ENCODE measurements at regions not wholly inside any gene's neighbourhood (a gene's known extent, or its start where the extent isn't known, plus 50 kb on each side); places are given as distances from the start of the nearest gene placed in this dataset.

DNA sequence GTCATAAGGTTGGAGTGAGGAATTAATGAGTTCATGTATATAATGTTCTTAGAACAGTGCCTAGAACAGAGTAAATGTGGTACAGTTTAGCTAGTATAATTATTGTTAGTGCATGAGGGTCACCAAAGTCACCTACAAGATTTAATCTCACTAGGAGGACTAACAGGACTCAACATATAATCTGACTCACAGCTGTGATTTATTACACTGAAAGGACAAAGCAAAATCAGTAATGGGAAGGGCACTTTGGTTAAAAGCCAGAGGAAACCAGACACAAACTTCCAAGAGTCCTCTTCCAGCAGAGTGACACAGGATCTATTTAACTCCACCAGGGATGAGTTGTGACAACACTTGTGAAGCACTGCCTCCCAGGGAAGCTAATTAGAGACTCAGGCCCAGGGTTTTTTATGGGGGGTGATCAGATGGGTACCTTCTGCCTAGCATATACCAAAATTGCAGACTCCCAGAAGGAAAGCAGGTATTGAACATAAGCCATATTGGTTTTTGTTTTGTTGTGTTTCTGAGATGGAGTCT, 341.2 kb upstream of the DACH1 start:
- Histone ChIP-seq H3K27me3 (ENCODE audit: control insufficient read depth, insufficient read depth, low read length) (no peaks in the 10 kb centered on the region), H3K4me3 (ENCODE audit: low read depth, low read length) (no peak overlapping the region), H3K9me3 (ENCODE audit: control insufficient read depth, insufficient read depth, low read length) (no peaks in the 10 kb centered on the region), H3K4me1 (ENCODE audit: control insufficient read depth, insufficient read depth, low read length) (no peaks in the 10 kb centered on the region), H3K36me3 (ENCODE audit: control insufficient read depth, insufficient read depth, low read length) (no peaks in the 10 kb centered on the region), H3K27ac (ENCODE audit: low read depth, low read length) (no peak overlapping the region)
- DNase-seq (ENCODE audit: low read depth in 4 of 6, low spot score in 6 of 6), result no peak

DNA sequence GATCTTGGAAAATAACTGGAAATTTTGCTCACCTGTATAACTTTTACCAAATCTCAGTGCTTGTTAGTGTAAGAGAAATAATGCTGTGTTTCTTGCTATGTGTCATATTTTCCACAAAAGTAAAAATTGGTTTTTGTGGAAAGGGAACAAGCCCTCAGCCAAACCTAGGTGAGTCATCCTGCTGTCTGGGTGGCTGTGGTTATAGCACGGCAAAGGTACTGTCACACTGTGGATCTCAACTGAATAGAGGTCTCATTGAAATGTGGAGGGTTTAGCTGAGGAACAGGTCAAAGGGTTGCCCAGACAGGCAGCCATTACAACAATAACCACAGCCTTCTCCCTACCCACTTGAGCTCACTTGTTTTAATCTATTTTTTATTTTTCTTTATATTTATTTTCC, 338.8 kb upstream of the DACH1 start:
- H3K4me1 ChIP-seq (ENCODE audit: control insufficient read depth, insufficient read depth, low read length), result no peaks in the 10 kb centered on the region
- no peaks in the 10 kb centered on the region for H3K36me3 ChIP-seq (ENCODE audit: control insufficient read depth, insufficient read depth, low read length)
- no peaks in the 10 kb centered on the region for H3K27me3 ChIP-seq (ENCODE audit: control insufficient read depth, insufficient read depth, low read length)
- no peak overlapping the region for H3K27ac ChIP-seq (ENCODE audit: low read depth, low read length)
- H3K4me3 ChIP-seq (ENCODE audit: low read depth, low read length), result no peak overlapping the region
- no CpG with 5 or more reads among the region's 1 CpG for WGBS (ENCODE audit: insufficient coverage)
- DNase-seq (ENCODE audit: low read depth in 4 of 6, low spot score in 6 of 6), result no peak
- no peaks in the 10 kb centered on the region for H3K9me3 ChIP-seq (ENCODE audit: control insufficient read depth, insufficient read depth, low read length)

- H3K36me3 ChIP-seq (ENCODE audit: control insufficient read depth, insufficient read depth, low read length), result no peaks in the 10 kb centered on the region
- no peak for DNase-seq (ENCODE audit: low read depth in 4 of 6, low spot score in 6 of 6)
- WGBS (ENCODE audit: insufficient coverage), result no CpG with 5 or more reads among the region's 2 CpGs
Observed at GRCh38 chr13:72204291-72204690, 337.3 kb upstream of the DACH1 start.

DNA sequence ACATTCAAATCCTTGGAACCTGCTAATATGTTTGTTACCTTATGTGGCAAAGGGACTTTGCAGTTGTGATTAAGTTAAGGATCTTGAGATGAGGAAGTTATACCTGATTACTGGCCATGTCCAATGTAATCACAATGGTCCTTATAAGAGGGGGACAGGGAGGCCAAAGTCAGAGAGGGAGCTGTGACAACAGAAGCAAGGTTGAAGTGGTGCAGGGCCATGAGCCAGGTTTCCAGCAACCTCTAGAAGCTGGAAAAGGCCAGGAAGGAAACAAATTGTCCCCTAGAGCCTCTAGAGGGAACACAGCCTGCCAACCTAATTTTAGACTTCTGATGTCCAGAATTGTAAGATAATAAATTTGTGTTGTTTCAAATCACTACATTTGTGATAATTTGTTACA, 334.7 kb upstream of the DACH1 start:
- no peaks in the 10 kb centered on the region for H3K27me3 ChIP-seq (ENCODE audit: control insufficient read depth, insufficient read depth, low read length)
- H3K36me3 ChIP-seq (ENCODE audit: control insufficient read depth, insufficient read depth, low read length), result no peaks in the 10 kb centered on the region
- DNase-seq (ENCODE audit: low read depth in 4 of 6, low spot score in 6 of 6), result no peak
- no peaks in the 10 kb centered on the region for H3K9me3 ChIP-seq (ENCODE audit: control insufficient read depth, insufficient read depth, low read length)
- no peak overlapping the region for H3K27ac ChIP-seq (ENCODE audit: low read depth, low read length)
- H3K4me1 ChIP-seq (ENCODE audit: control insufficient read depth, insufficient read depth, low read length), result no peaks in the 10 kb centered on the region
- H3K4me3 ChIP-seq (ENCODE audit: low read depth, low read length), result no peak overlapping the region

More at GRCh38 chr13:72204291-72204690, 337.3 kb upstream of the DACH1 start:
- Histone ChIP-seq H3K9me3 (ENCODE audit: control insufficient read depth, insufficient read depth, low read length) (no peaks in the 10 kb centered on the region), H3K4me3 (ENCODE audit: low read depth, low read length) (no peak overlapping the region), H3K4me1 (ENCODE audit: control insufficient read depth, insufficient read depth, low read length) (no peaks in the 10 kb centered on the region), H3K27me3 (ENCODE audit: control insufficient read depth, insufficient read depth, low read length) (no peaks in the 10 kb centered on the region), H3K27ac (ENCODE audit: low read depth, low read length) (no peak overlapping the region)

DNA sequence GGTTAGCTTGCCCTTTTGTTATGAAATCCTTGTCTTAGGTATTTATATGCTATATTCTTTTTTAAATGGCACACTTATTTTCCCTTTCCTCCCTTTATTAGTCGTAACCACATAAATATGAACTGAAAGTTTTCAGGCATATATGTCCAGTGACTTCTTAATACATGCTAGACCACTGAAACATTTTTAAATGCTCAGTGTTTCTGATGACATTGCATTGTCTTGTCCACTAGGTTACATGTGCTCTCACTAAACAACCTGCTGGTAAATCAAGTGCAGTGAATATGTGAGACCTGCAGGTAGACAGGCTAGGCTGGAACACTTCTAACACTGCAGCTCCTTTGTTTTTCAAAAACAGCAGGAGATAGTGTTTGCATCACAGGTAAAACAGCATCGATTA, 332.6 kb upstream of the DACH1 start:
- Histone ChIP-seq H3K27me3 (ENCODE audit: control insufficient read depth, insufficient read depth, low read length) (no peaks in the 10 kb centered on the region), H3K27ac (ENCODE audit: low read depth, low read length) (no peak overlapping the region), H3K36me3 (ENCODE audit: control insufficient read depth, insufficient read depth, low read length) (no peaks in the 10 kb centered on the region), H3K9me3 (ENCODE audit: control insufficient read depth, insufficient read depth, low read length) (no peaks in the 10 kb centered on the region), H3K4me3 (ENCODE audit: low read depth, low read length) (no peak overlapping the region), H3K4me1 (ENCODE audit: control insufficient read depth, insufficient read depth, low read length) (no peaks in the 10 kb centered on the region)
- peak in 1 of 6 donors; percentile 32 for DNase-seq (ENCODE audit: low read depth in 4 of 6, low spot score in 6 of 6)
- WGBS (ENCODE audit: insufficient coverage), result no CpG with 5 or more reads among the region's 2 CpGs

DNA sequence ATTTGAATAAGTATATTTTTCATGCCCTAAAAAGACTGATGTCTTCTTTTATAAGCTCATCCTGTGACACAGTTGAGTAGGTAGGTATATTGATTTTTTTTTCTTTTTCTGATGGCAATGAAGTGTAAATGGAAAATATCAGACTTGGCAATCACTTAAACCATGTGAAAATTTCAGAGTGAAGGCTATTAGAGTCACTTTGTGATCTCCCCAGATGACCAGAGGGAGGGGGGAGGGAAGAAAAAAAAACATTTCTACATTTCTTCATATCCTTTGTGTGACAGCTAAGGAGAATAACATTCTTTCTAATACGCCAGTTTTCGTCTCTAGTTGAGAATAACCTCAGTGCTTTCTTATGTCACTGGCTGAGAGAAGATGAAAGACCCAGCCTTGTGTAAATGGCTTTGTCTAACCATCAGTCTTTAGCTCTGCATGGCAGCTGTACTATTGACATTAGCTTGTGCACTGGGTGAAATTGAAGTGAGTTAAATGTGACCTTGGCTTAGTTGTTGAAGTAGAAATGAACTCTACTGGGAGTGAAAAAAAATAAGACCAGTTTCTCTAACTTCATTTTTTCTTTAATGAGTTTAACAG, 332.1 kb upstream of the DACH1 start:
- DNase-seq (ENCODE audit: low read depth in 4 of 6, low spot score in 6 of 6), result peak in 2 of 6 donors; percentile 10 to 74
- H3K27ac ChIP-seq (ENCODE audit: low read depth, low read length), result no peak overlapping the region
- H3K27me3 ChIP-seq (ENCODE audit: control insufficient read depth, insufficient read depth, low read length), result no peaks in the 10 kb centered on the region
- H3K36me3 ChIP-seq (ENCODE audit: control insufficient read depth, insufficient read depth, low read length), result no peaks in the 10 kb centered on the region
- H3K9me3 ChIP-seq (ENCODE audit: control insufficient read depth, insufficient read depth, low read length), result no peaks in the 10 kb centered on the region
- WGBS (ENCODE audit: insufficient coverage), result no CpG with 5 or more reads among the region's 2 CpGs
- H3K4me3 ChIP-seq (ENCODE audit: low read depth, low read length), result no peak overlapping the region
- H3K4me1 ChIP-seq (ENCODE audit: control insufficient read depth, insufficient read depth, low read length), result no peaks in the 10 kb centered on the region

- Histone ChIP-seq H3K9me3 (ENCODE audit: control insufficient read depth, insufficient read depth, low read length) (no peaks in the 10 kb centered on the region), H3K4me3 (ENCODE audit: low read depth, low read length) (no peak overlapping the region), H3K36me3 (ENCODE audit: control insufficient read depth, insufficient read depth, low read length) (no peaks in the 10 kb centered on the region), H3K4me1 (ENCODE audit: control insufficient read depth, insufficient read depth, low read length) (no peaks in the 10 kb centered on the region), H3K27ac (ENCODE audit: low read depth, low read length) (no peak overlapping the region), H3K27me3 (ENCODE audit: control insufficient read depth, insufficient read depth, low read length) (no peaks in the 10 kb centered on the region)
- no CpG with 5 or more reads among the region's 3 CpGs for WGBS (ENCODE audit: insufficient coverage)
- DNase-seq (ENCODE audit: low read depth in 4 of 6, low spot score in 6 of 6), result no peak
Observed at GRCh38 chr13:72198042-72198441, 331.0 kb upstream of the DACH1 start.

DNA sequence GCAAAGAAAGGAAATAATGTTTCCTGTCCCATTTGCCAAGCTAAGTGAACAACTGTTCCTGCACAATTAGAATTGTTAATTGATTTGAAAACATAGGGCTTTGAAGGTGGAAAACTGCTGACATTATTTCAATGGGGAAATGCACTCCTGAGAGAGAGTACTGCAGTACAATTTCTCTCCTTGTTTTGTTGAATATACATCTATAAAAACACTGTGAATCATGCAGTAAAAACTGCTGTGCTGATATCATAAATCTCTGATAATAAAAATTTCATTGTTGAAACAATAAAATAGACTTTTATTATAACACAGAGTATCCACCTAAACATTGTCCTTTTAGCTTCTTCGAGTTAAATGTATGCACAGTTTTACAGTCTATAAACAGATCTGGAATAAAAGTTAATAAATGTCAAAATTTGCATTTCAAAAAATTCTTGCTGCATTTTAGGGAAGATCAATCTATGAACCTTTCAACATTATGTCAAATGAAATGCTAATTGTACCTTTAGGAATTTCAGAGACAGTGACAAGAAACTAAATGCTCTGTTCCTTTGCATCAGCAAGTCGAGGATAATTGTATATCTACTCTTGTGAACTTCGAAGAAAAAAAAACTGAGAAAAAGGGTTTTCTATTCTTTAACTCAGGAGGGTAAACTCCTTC, 328.2 kb upstream of the DACH1 start:
- H3K27me3 ChIP-seq (ENCODE audit: control insufficient read depth, insufficient read depth, low read length), result no peaks in the 10 kb centered on the region
- H3K27ac ChIP-seq (ENCODE audit: low read depth, low read length), result no peak overlapping the region
- no peaks in the 10 kb centered on the region for H3K4me1 ChIP-seq (ENCODE audit: control insufficient read depth, insufficient read depth, low read length)
- H3K36me3 ChIP-seq (ENCODE audit: control insufficient read depth, insufficient read depth, low read length), result no peaks in the 10 kb centered on the region
- no peaks in the 10 kb centered on the region for H3K9me3 ChIP-seq (ENCODE audit: control insufficient read depth, insufficient read depth, low read length)
- no CpG with 5 or more reads among the region's 3 CpGs for WGBS (ENCODE audit: insufficient coverage)
- no peak overlapping the region for H3K4me3 ChIP-seq (ENCODE audit: low read depth, low read length)
- peak in 1 of 6 donors; percentile 53 for DNase-seq (ENCODE audit: low read depth in 4 of 6, low spot score in 6 of 6)

DNA sequence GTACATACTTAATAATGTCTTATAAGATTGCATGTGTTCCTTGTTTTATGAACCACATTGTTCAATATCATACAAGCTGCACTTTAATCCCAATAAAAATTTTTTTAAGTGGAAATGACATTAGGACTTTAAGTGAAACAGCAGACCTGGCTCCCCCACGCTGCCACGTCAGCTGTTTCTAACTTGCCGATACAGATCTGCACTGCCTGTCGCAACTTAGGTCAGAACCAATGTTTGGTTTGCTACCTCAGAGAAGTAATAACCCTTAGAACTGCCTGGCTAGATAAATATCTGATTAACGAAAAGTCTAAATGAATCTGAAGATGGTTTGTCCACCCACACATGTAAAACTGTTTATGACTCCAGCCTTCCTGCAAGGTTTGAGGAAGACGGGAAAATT, 327.5 kb upstream of the DACH1 start:
- Histone ChIP-seq H3K4me3 (ENCODE audit: low read depth, low read length) (no peak overlapping the region), H3K4me1 (ENCODE audit: control insufficient read depth, insufficient read depth, low read length) (no peaks in the 10 kb centered on the region), H3K9me3 (ENCODE audit: control insufficient read depth, insufficient read depth, low read length) (no peaks in the 10 kb centered on the region), H3K27me3 (ENCODE audit: control insufficient read depth, insufficient read depth, low read length) (no peaks in the 10 kb centered on the region), H3K27ac (ENCODE audit: low read depth, low read length) (no peak overlapping the region), H3K36me3 (ENCODE audit: control insufficient read depth, insufficient read depth, low read length) (no peaks in the 10 kb centered on the region)
- DNase-seq (ENCODE audit: low read depth in 4 of 6, low spot score in 6 of 6), result peak in 1 of 6 donors; percentile 32
- WGBS (ENCODE audit: insufficient coverage), result 82% methylated on average over 3 of the region's 6 CpGs

DNA sequence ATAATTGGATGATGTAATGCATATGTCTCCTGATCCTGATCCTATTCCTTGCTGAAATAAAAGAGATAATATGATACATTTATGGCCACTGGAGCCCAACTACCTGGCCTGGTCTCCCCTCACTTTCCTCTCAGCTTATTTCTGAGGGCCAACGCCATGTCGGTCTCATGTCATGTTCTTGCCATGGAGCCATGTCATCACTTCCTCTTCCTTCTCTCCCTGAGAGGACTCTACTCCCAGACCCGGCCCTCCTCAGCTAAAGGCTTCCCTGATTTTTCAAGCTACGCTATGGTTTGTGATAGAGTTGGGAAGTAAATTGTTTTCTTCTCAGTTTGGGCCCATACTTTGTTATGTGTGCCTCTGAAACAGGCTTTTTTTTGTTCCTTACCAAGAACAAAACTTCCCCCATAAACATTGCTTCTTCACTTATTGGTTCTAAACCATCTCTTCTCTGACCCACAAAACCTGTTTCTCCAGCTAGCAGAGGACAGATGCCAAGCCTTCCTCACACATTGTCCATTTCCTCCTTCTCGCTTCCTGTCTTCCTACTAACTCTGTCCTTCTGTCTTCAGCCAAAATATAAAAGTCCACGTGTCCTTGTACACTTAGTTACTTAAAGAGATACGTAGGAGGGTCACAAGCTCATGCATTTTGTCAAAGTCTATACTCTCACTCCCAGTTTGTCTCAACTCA, 319.9 kb upstream of the DACH1 start:
- no peaks in the 10 kb centered on the region for H3K4me1 ChIP-seq (ENCODE audit: control insufficient read depth, insufficient read depth, low read length)
- 60% methylated on average over 1 of the region's 7 CpGs for WGBS (ENCODE audit: insufficient coverage)
- no peak overlapping the region for H3K27ac ChIP-seq (ENCODE audit: low read depth, low read length)
- no peaks in the 10 kb centered on the region for H3K9me3 ChIP-seq (ENCODE audit: control insufficient read depth, insufficient read depth, low read length)
- no peaks in the 10 kb centered on the region for H3K27me3 ChIP-seq (ENCODE audit: control insufficient read depth, insufficient read depth, low read length)
- no peak overlapping the region for H3K4me3 ChIP-seq (ENCODE audit: low read depth, low read length)
- H3K36me3 ChIP-seq (ENCODE audit: control insufficient read depth, insufficient read depth, low read length), result no peaks in the 10 kb centered on the region
- no peak for DNase-seq (ENCODE audit: low read depth in 4 of 6, low spot score in 6 of 6)

All from spinal cord (tissue), 9 donors.